H1 (cell line): ENCODE measurements at regions not wholly inside any gene's neighbourhood (a gene's known extent, or its start where the extent isn't known, plus 50 kb on each side); places are given as distances from the start of the nearest gene placed in this dataset.

Experiments used
- HDAC6 ChIP-seq: IDR thresholded peaks from one replicate; pipeline ENCODE4 v1.7.1; 2012; ENCODE audit warnings: low read depth, mild to moderate bottlenecking, inconsistent platforms, low read length, moderate library complexity
- POLR2AphosphoS5 ChIP-seq: IDR thresholded peaks from 2 replicates; pipeline ENCODE4 v1.6.1; 2011; ENCODE audit warnings: low read depth, low read length
- TBP ChIP-seq: IDR thresholded peaks from 2 replicates; pipeline ENCODE4 v1.6.1; 2011; ENCODE audit warnings: low read depth, low read length, improper control_type of control experiment

DNA sequence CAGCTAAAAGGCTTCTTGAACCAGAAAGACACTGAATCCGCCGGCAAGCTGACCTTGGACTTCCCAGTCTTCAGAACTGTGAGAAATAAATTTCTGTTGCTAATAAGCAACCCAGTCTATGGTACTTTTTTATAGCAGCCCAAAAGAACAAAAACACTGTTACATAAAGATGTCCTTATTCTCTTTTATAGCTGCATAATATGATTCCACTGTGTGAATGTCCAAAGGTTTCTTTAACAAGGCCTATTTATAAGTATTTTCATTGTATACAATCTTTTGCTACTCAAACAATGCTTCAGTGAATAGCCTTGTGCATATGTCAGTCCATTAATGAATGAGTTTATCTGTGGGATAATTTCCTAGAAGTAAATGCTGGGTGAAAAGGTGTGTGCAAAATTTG, 190.8 kb upstream of the INHBA start:
- no peak for TF ChIP-seq HDAC6
- TF ChIP-seq TBP: no peak
- no peak for TF ChIP-seq POLR2AphosphoS5
